ENCODE measurements at regions not wholly inside any gene's neighbourhood (a gene's known extent, or its start where the extent isn't known, plus 50 kb on each side); places are given as distances from the start of the nearest gene placed in this dataset.

DNA sequence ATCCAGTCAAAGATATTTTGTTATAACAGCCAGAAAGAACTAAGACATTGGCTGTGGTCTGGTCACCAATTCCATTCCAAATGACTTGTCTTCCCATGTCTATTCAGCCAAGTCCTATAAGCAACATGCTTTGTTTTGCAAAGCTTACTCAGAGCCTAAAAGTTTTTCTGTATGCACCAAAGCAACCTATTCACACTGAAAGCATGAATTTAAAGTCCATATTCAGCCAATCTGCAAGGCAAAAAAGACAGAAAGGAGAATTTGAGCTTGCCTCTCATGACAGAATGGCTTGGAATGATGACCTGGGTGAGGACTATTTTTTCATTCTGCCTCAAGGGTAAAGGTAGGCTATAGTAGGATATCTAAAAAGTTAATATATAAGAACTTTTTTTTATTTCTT lies 323.2 kb upstream of the NOCT start:
- ATAC-seq, result no peak
- TF ChIP-seq ISL1 (CRISPR knock-in tag; IDR thresholded peaks at IDR 0.05) (no peak), ARNTL (CRISPR knock-in tag; IDR thresholded peaks at IDR 0.05; ENCODE audit: borderline replicate concordance, low read depth) (no peak), SNAI2 (CRISPR knock-in tag; IDR thresholded peaks at IDR 0.05) (no peak)
- TF ChIP-seq, protein P1, sequence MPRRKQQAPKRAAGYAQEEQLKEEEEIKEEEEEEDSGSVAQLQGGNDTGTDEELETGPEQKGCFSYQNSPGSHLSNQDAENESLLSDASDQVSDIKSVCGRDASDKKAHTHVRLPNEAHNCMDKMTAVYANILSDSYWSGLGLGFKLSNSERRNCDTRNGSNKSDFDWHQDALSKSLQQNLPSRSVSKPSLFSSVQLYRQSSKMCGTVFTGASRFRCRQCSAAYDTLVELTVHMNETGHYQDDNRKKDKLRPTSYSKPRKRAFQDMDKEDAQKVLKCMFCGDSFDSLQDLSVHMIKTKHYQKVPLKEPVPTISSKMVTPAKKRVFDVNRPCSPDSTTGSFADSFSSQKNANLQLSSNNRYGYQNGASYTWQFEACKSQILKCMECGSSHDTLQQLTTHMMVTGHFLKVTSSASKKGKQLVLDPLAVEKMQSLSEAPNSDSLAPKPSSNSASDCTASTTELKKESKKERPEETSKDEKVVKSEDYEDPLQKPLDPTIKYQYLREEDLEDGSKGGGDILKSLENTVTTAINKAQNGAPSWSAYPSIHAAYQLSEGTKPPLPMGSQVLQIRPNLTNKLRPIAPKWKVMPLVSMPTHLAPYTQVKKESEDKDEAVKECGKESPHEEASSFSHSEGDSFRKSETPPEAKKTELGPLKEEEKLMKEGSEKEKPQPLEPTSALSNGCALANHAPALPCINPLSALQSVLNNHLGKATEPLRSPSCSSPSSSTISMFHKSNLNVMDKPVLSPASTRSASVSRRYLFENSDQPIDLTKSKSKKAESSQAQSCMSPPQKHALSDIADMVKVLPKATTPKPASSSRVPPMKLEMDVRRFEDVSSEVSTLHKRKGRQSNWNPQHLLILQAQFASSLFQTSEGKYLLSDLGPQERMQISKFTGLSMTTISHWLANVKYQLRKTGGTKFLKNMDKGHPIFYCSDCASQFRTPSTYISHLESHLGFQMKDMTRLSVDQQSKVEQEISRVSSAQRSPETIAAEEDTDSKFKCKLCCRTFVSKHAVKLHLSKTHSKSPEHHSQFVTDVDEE (CRISPR knock-in tag; IDR thresholded peaks at IDR 0.05), result no peak

GRCh38 chr4:138689593-138689992 lies 326.0 kb upstream of the NOCT start:
- TF ChIP-seq ZNF70 (CRISPR knock-in tag; IDR thresholded peaks at IDR 0.05), result no peak
- no peak for ATAC-seq

DNA sequence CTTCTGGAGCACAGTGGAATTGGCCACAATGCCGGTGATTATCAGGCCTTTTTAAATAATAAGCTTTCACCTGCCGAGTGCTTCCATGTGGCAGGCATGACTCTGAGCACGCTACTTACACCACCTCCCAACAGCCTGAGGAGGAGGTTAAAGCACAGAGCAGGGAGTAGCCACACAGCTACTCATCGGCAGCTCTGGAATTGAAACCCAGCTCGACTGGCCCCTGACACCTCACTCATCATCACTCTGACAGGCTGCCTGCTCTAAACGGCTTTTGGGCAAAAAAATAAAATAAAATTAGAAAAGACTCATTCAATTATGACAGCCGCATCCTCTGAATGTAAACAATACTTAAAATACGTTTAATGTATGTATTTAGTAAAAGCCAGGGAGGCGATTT lies 326.4 kb upstream of the NOCT start:
- ATAC-seq, result no peak
- no peak for TF ChIP-seq CSDC2 (CRISPR knock-in tag; IDR thresholded peaks at IDR 0.05)
- TF ChIP-seq PATZ1 (CRISPR knock-in tag; IDR thresholded peaks at IDR 0.05; ENCODE audit: borderline replicate concordance), result no peak
- TF ChIP-seq, protein P2, sequence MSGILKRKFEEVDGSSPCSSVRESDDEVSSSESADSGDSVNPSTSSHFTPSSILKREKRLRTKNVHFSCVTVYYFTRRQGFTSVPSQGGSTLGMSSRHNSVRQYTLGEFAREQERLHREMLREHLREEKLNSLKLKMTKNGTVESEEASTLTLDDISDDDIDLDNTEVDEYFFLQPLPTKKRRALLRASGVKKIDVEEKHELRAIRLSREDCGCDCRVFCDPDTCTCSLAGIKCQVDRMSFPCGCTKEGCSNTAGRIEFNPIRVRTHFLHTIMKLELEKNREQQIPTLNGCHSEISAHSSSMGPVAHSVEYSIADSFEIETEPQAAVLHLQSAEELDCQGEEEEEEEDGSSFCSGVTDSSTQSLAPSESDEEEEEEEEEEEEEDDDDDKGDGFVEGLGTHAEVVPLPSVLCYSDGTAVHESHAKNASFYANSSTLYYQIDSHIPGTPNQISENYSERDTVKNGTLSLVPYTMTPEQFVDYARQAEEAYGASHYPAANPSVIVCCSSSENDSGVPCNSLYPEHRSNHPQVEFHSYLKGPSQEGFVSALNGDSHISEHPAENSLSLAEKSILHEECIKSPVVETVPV (CRISPR knock-in tag; IDR thresholded peaks at IDR 0.05), result no peak
- no peak for TF ChIP-seq ZNF565 (CRISPR knock-in tag; conservative IDR thresholded peaks at IDR 0.05; ENCODE audit: low read depth)
- no peak for TF ChIP-seq TOX (CRISPR knock-in tag; IDR thresholded peaks at IDR 0.05; ENCODE audit: borderline replicate concordance)
- no peak for TF ChIP-seq SNAI2 (CRISPR knock-in tag; IDR thresholded peaks at IDR 0.05)
- TF ChIP-seq TCF4 (CRISPR knock-in tag; IDR thresholded peaks at IDR 0.05; ENCODE audit: borderline replicate concordance), result no peak
- TF ChIP-seq ESRRG (CRISPR knock-in tag; IDR thresholded peaks at IDR 0.05), result no peak
- TF ChIP-seq ZC3H10 (CRISPR knock-in tag; IDR thresholded peaks at IDR 0.05), result no peak
- TF ChIP-seq, protein P1 (CRISPR knock-in tag; IDR thresholded peaks at IDR 0.05), result no peak

- TF ChIP-seq SNAI2 (CRISPR knock-in tag; IDR thresholded peaks at IDR 0.05) (no peak), ZNF70 (CRISPR knock-in tag; IDR thresholded peaks at IDR 0.05) (no peak), OSR1 (CRISPR knock-in tag; IDR thresholded peaks at IDR 0.05) (no peak), TOX (CRISPR knock-in tag; IDR thresholded peaks at IDR 0.05; ENCODE audit: borderline replicate concordance) (no peak), ESRRG (CRISPR knock-in tag; IDR thresholded peaks at IDR 0.05) (no peak), ZFP30 (CRISPR knock-in tag; IDR thresholded peaks at IDR 0.05) (no peak)
- ATAC-seq, result no peak
Measured at GRCh38 chr4:138688408-138689085, 327.0 kb upstream of the NOCT start.

DNA sequence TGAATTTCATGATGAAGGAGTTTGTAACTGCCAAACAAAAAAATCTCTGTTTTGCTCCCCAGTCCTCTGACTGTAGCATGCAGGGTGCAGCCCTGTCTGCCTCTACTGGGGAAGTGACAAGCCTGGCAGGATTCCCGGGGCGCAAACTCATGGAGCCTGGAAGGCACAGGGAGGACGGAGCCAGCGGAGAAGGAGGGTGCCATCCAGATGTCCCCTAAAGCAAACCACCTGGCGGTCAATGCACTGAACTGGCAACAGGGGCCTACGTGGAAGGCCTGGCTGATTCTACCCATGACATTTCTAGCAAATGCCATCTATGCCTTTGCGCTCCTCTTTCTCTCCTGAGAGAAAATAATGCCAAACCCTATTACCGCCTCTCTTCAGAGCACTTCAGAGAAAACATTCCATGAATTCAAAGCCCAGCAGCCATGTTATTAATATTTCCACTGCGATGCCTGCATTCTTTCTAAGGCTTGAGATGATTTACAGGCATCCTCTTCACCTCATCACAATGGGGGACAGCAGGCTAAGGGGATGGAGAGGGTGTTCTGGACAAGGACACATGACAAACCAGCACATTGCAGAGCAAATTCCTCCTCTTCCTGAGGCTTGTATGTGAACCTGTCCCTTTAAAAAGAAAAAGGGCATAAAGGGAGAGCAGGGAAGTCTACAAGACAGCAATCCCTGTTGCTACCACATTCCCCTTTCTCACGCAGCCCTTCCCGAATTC lies 329.3 kb upstream of the NOCT start:
- TF ChIP-seq TCF4 (CRISPR knock-in tag; IDR thresholded peaks at IDR 0.05; ENCODE audit: borderline replicate concordance) (peak; percentile 40; the same call in 1 of the 2 replicates), TOX (CRISPR knock-in tag; IDR thresholded peaks at IDR 0.05; ENCODE audit: borderline replicate concordance) (no peak)
- peak; percentile 63 for ATAC-seq

Data from SK-N-SH treated with all-trans-retinoic acid at 6 μM for 48 hours (cell line).